ENCODE measurements at regions not wholly inside any gene's neighbourhood (a gene's known extent, or its start where the extent isn't known, plus 50 kb on each side); places are given as distances from the start of the nearest gene placed in this dataset.

GRCh38 chr16:64656471-64656870 is 465.4 kb downstream of the CDH11 start:
- no peak for DNase-seq (ENCODE audit: low read depth)

- DNase-seq (ENCODE audit: low read depth) = no peak
Observed at GRCh38 chr16:64654178-64654577, 467.7 kb downstream of the CDH11 start.

GRCh38 chr16:64648282-64648681 is 473.6 kb downstream of the CDH11 start:
- DNase-seq (ENCODE audit: low read depth) = no peak

- no peak for DNase-seq (ENCODE audit: low read depth)
Observed at GRCh38 chr16:64641343-64641742, 480.5 kb downstream of the CDH11 start.

GRCh38 chr16:64638766-64639165 is 483.1 kb downstream of the CDH11 start:
- DNase-seq (ENCODE audit: low read depth) = no peak

- DNase-seq (ENCODE audit: low read depth) = no peak
Observed at GRCh38 chr16:64629622-64630021, 492.2 kb downstream of the CDH11 start.

- DNase-seq (ENCODE audit: low read depth) = no peak
Observed at GRCh38 chr16:64627781-64628180, 494.1 kb downstream of the CDH11 start.

GRCh38 chr16:64627288-64627687 is 494.6 kb downstream of the CDH11 start:
- no peak for DNase-seq (ENCODE audit: low read depth)

GRCh38 chr16:64626776-64627175 is 495.1 kb downstream of the CDH11 start:
- no peak for DNase-seq (ENCODE audit: low read depth)

- DNase-seq (ENCODE audit: low read depth) = no peak
Observed at GRCh38 chr16:64621616-64622015, 500.2 kb downstream of the CDH11 start.

- DNase-seq (ENCODE audit: low read depth) = no peak
Observed at GRCh38 chr16:64617836-64618476, 503.9 kb downstream of the CDH11 start.

GRCh38 chr16:64615630-64616280 is 506.1 kb downstream of the CDH11 start:
- DNase-seq (ENCODE audit: low read depth) = peak; percentile 13

GRCh38 chr16:64596196-64596595 is 525.7 kb downstream of the CDH11 start:
- no peak for DNase-seq (ENCODE audit: low read depth)

GRCh38 chr16:64590513-64590912 is 531.4 kb downstream of the CDH11 start:
- no peak for DNase-seq (ENCODE audit: low read depth)

- DNase-seq (ENCODE audit: low read depth) = peak; percentile 51
Observed at GRCh38 chr16:64589836-64590235, 532.0 kb downstream of the CDH11 start.

GRCh38 chr16:64586781-64587180 is 535.1 kb downstream of the CDH11 start:
- no peak for DNase-seq (ENCODE audit: low read depth)

- DNase-seq (ENCODE audit: low read depth) = no peak
Observed at GRCh38 chr16:64585367-64585766, 536.5 kb downstream of the CDH11 start.

- no peak for DNase-seq (ENCODE audit: low read depth)
Observed at GRCh38 chr16:64580558-64580957, 541.3 kb downstream of the CDH11 start.

GRCh38 chr16:64579712-64580111 is 542.2 kb downstream of the CDH11 start:
- DNase-seq (ENCODE audit: low read depth) = no peak

GRCh38 chr16:64545768-64546167 is 576.1 kb downstream of the CDH11 start:
- no peak for DNase-seq (ENCODE audit: low read depth)

- DNase-seq (ENCODE audit: low read depth) = no peak
Observed at GRCh38 chr16:64544859-64545258, 577.0 kb downstream of the CDH11 start.

- no peak for DNase-seq (ENCODE audit: low read depth)
Observed at GRCh38 chr16:64543441-64543840, 578.4 kb downstream of the CDH11 start.

GRCh38 chr16:64543031-64543430 is 578.8 kb downstream of the CDH11 start:
- DNase-seq (ENCODE audit: low read depth) = no peak

- DNase-seq (ENCODE audit: low read depth) = no peak
Observed at GRCh38 chr16:64542152-64542551, 579.7 kb downstream of the CDH11 start.
